ENCODE measurements at regions not wholly inside any gene's neighbourhood (a gene's known extent, or its start where the extent isn't known, plus 50 kb on each side); places are given as distances from the start of the nearest gene placed in this dataset.

- DNase-seq (ENCODE audit: extremely low spot score, unreplicated experiment) = no peak
- H3K27me3 Mint-ChIP-seq = peaks cover 9% of the 10 kb centered on the region
- H3K4me3 Mint-ChIP-seq = no peak overlapping the region
- no peak for TF ChIP-seq CTCF (conservative IDR thresholded peaks at IDR 0.05)
- H3K4me1 Mint-ChIP-seq (ENCODE audit: unreplicated experiment) = peaks cover 15% of the 10 kb centered on the region
- peaks cover 3% of the 10 kb centered on the region for H3K36me3 Mint-ChIP-seq
- no peak overlapping the region for H3K27ac Mint-ChIP-seq
- peaks cover 7% of the 10 kb centered on the region for H3K9me3 Mint-ChIP-seq
Measured at GRCh38 chr2:167862296-167862695, 385.1 kb downstream of the STK39 start.

- Mint-ChIP-seq H3K27ac (no peak overlapping the region), H3K27me3 (peaks cover 9% of the 10 kb centered on the region), H3K9me3 (peaks cover 6% of the 10 kb centered on the region), H3K36me3 (peaks cover 3% of the 10 kb centered on the region), H3K4me3 (no peak overlapping the region), H3K4me1 (ENCODE audit: unreplicated experiment) (peaks cover 15% of the 10 kb centered on the region)
- no peak for TF ChIP-seq CTCF (conservative IDR thresholded peaks at IDR 0.05)
- DNase-seq (ENCODE audit: extremely low spot score, unreplicated experiment) = no peak
Measured at GRCh38 chr2:167861574-167862193, 385.7 kb downstream of the STK39 start.

GRCh38 chr2:167860082-167860481 is 387.3 kb downstream of the STK39 start:
- Mint-ChIP-seq H3K27ac (no peak overlapping the region), H3K4me3 (no peak overlapping the region), H3K9me3 (no peaks in the 10 kb centered on the region), H3K36me3 (no peaks in the 10 kb centered on the region), H3K27me3 (peaks cover 5% of the 10 kb centered on the region), H3K4me1 (ENCODE audit: unreplicated experiment) (peaks cover 15% of the 10 kb centered on the region)
- DNase-seq (ENCODE audit: extremely low spot score, unreplicated experiment) = no peak
- no peak for TF ChIP-seq CTCF (conservative IDR thresholded peaks at IDR 0.05)

GRCh38 chr2:167859676-167860075 is 387.7 kb downstream of the STK39 start:
- DNase-seq (ENCODE audit: extremely low spot score, unreplicated experiment) = no peak
- Mint-ChIP-seq H3K9me3 (no peaks in the 10 kb centered on the region), H3K4me1 (ENCODE audit: unreplicated experiment) (peaks cover 15% of the 10 kb centered on the region), H3K27ac (no peak overlapping the region), H3K27me3 (peaks cover 5% of the 10 kb centered on the region), H3K36me3 (no peaks in the 10 kb centered on the region), H3K4me3 (no peak overlapping the region)
- no peak for TF ChIP-seq CTCF (conservative IDR thresholded peaks at IDR 0.05)

DNA sequence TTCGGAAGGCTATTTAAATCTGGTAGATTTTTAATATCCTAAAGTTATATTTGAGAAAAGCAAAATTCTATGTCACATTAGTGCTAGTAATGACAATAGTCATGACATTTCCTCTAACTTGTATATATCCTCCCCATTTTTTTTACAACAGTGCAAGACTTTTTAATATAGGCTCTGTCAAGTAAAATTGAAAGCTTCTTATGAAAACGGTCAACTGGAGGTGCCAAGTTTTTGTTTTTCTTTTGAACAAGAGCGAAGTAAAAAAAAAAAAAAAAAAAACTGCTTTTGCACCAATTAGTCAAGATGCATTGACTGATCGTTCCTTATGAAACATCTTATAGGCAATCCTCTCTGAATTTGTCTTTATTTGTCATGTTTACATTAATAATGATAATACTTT is 389.3 kb downstream of the STK39 start:
- H3K4me1 Mint-ChIP-seq (ENCODE audit: unreplicated experiment) = peaks cover 13% of the 10 kb centered on the region

More for the DNA sequence above, 389.3 kb downstream of the STK39 start:
- Mint-ChIP-seq H3K27me3 (peaks cover 5% of the 10 kb centered on the region), H3K27ac (no peak overlapping the region), H3K36me3 (no peaks in the 10 kb centered on the region), H3K4me3 (no peak overlapping the region), H3K9me3 (no peaks in the 10 kb centered on the region)
- no peak for TF ChIP-seq CTCF (conservative IDR thresholded peaks at IDR 0.05)
- DNase-seq (ENCODE audit: extremely low spot score, unreplicated experiment) = no peak
